A172 (cell line): ENCODE measurements at regions not wholly inside any gene's neighbourhood (a gene's known extent, or its start where the extent isn't known, plus 50 kb on each side); places are given as distances from the start of the nearest gene placed in this dataset.

Experiments
- DNase-seq: peaks from one replicate; pipeline ENCODE4 v3.0.0-alpha.2; 2015; ENCODE audit warnings: low spot score

- DNase-seq, result no peak
Observed at GRCh38 chr3:22886439-22887068, 316.6 kb upstream of the UBE2E2 start.

- DNase-seq, result peak; percentile 5
Observed at GRCh38 chr3:22887664-22888291, 315.3 kb upstream of the UBE2E2 start.

- no peak for DNase-seq
Observed at GRCh38 chr3:22893101-22893500, 310.0 kb upstream of the UBE2E2 start.

- DNase-seq, result no peak
Observed at GRCh38 chr3:22893644-22894325, 309.3 kb upstream of the UBE2E2 start.

GRCh38 chr3:22894865-22895264 is 308.3 kb upstream of the UBE2E2 start:
- DNase-seq, result no peak

- no peak for DNase-seq
Observed at GRCh38 chr3:22895671-22896070, 307.5 kb upstream of the UBE2E2 start.

GRCh38 chr3:22898558-22898957 is 304.6 kb upstream of the UBE2E2 start:
- no peak for DNase-seq

- no peak for DNase-seq
Observed at GRCh38 chr3:22899441-22899840, 303.7 kb upstream of the UBE2E2 start.

GRCh38 chr3:22900296-22900695 is 302.8 kb upstream of the UBE2E2 start:
- no peak for DNase-seq

GRCh38 chr3:22901684-22902083 is 301.4 kb upstream of the UBE2E2 start:
- no peak for DNase-seq

- no peak for DNase-seq
Observed at GRCh38 chr3:22907161-22907780, 295.9 kb upstream of the UBE2E2 start.

GRCh38 chr3:22907796-22908195 is 295.3 kb upstream of the UBE2E2 start:
- no peak for DNase-seq

- DNase-seq, result no peak
Observed at GRCh38 chr3:22908989-22909507, 294.1 kb upstream of the UBE2E2 start.

GRCh38 chr3:22916933-22917332 is 286.2 kb upstream of the UBE2E2 start:
- no peak for DNase-seq

- DNase-seq, result no peak
Observed at GRCh38 chr3:22920006-22920405, 283.1 kb upstream of the UBE2E2 start.

GRCh38 chr3:22922317-22922716 is 280.8 kb upstream of the UBE2E2 start:
- DNase-seq, result peak; percentile 6

- DNase-seq, result no peak
Observed at GRCh38 chr3:22923711-22924110, 279.4 kb upstream of the UBE2E2 start.

GRCh38 chr3:22928216-22929110 is 274.7 kb upstream of the UBE2E2 start:
- no peak for DNase-seq

GRCh38 chr3:22933051-22933840 is 269.9 kb upstream of the UBE2E2 start:
- no peak for DNase-seq

- DNase-seq, result no peak
Observed at GRCh38 chr3:22933841-22934116, 269.3 kb upstream of the UBE2E2 start.

GRCh38 chr3:22935040-22935439 is 268.1 kb upstream of the UBE2E2 start:
- no peak for DNase-seq
